Right lobe of liver (tissue), 6 donors: ENCODE measurements at regions not wholly inside any gene's neighbourhood (a gene's known extent, or its start where the extent isn't known, plus 50 kb on each side); places are given as distances from the start of the nearest gene placed in this dataset.
"Not testable (repeated sequence)": the region's sequence is repeated elsewhere in the genome, so short reads cannot be mapped to it uniquely, and the experiment has no call there.

Experiments
- ATAC-seq, 4 donors: fragments of 200-7000 bp; cut with Tn5 transposase; one replicate each; pipeline ENCODE4 v1.9.1; 2020; ENCODE audit warnings: mild to moderate bottlenecking in 4 of 4, moderate library complexity in 4 of 4
- DNase-seq, 3 donors: peaks; one replicate each; pipeline ENCODE4 v3.0.0-alpha.2; 2020
- H3K27ac ChIP-seq, 3 donors: fragments of 200-600 bp; one replicate each; pipeline ENCODE4 v1.8.0; 2022
- H3K27me3 ChIP-seq, 2 donors: fragments of 200-600 bp; one replicate each; pipeline ENCODE4 v1.8.0; 2022
- H3K36me3 ChIP-seq, 4 donors: fragments of 200-600 bp; sonication (generic) in 1 of 4; one replicate each; pipeline versions ENCODE4 v1.5.1 to v1.8.0; 2017 to 2022; ENCODE audit warnings: control low read depth in 1 of 4
- H3K4me1 ChIP-seq, 4 donors: fragments of 200-600 bp; sonication (generic) in 1 of 4; one replicate each; pipeline versions ENCODE4 v1.5.1 to v1.8.0; 2017 to 2022; ENCODE audit warnings: control low read depth in 1 of 4
- H3K4me3 ChIP-seq, 3 donors: fragments of 200-600 bp; one replicate each; pipeline ENCODE4 v1.8.0; 2022
- H3K9me3 ChIP-seq, 4 donors: fragments of 200-600 bp; sonication (generic) in 1 of 4; one replicate each; pipeline versions ENCODE4 v1.5.1 to v1.8.0; 2017 to 2022; ENCODE audit warnings: control low read depth in 1 of 4
- CTCF ChIP-seq, 4 donors: fragments of 200-600 bp in 3 of 4; fragments of 450-650 bp in 1 of 4; IDR thresholded peaks; one replicate each; pipeline versions ENCODE4 v1.5.1 to v1.8.0; 2016 to 2022; ENCODE audit warnings: antibody characterized with exemption in 4 of 4, mild to moderate bottlenecking in 2 of 4
- POLR2A ChIP-seq: fragments of 450-650 bp; IDR thresholded peaks from one replicate; pipeline ENCODE4 v1.6.1; 2017; ENCODE audit warnings: antibody characterized with exemption, mild to moderate bottlenecking
- WGBS: methylation state at CpG from one replicate; pipeline ENCODE4 v1.1.6; 2018; ENCODE audit warnings: low coverage, low lambda C conversion rate; ENCODE audit not compliant: insufficient coverage; ENCODE audit errors: missing lambda C conversion rate; 5-methylcytosine and 5-hydroxymethylcytosine counted together
- intact Hi-C, 2 donors: fragments of 100-400 bp; cut with DNase I; formaldehyde crosslinking; loops; one replicate each; pipeline versions ENCODE4 v1.11.2 to v1.14.1; 2022
- donor health status: DM: no; HTN: yes; CAD: no.
- donor health status: DM: no; HTN: no; CAD: no.
- donor health status: DM: no; HTN: no; CAD: no.
- donor health status: DM: no; HTN: yes; CAD: no.
- donor health status: DM: no; HTN: yes; CAD: no.

DNA sequence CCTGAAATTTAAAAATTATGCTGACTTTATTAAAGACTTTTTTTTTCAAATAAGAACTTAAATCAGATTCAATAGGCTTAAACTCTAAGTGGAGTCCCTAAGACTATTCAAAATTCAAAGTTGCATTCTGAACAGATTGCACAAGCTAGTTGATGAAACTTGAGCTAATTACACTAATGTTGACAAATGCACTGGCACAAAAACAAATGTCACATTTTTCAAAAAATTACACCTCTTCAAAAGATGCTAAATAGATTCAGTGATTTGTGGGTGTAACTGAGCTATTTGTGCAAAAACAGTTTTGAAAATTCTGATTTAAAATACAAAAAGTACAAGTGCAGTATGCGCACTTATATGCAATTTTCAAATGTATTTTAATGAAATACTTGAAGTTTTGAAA is 205.4 kb downstream of the RERGL start:
- intact Hi-C loops, result no loop called here
- Histone ChIP-seq H3K36me3 (no peaks in the 10 kb centered on the region), H3K27ac (no peak overlapping the region), H3K9me3 (no peaks in the 10 kb centered on the region), H3K27me3 (no peaks in the 10 kb centered on the region), H3K4me3 (no peak overlapping the region), H3K4me1 (no peaks in the 10 kb centered on the region)
- DNase-seq, result no peak
- no peak for TF ChIP-seq CTCF (IDR thresholded peaks at IDR 0.05)
- no peak for TF ChIP-seq POLR2A
- 76% methylated on average over 1 of the region's 1 CpG for WGBS
- no peak for ATAC-seq

GRCh38 chr12:17878714-17879113 is 211.3 kb downstream of the RERGL start:
- ATAC-seq (no peak), DNase-seq (no peak)
- H3K27ac ChIP-seq, result no peak overlapping the region
- H3K9me3 ChIP-seq, result no peaks in the 10 kb centered on the region
- intact Hi-C loops, result no loop called here
- no peaks in the 10 kb centered on the region for H3K4me1 ChIP-seq
- H3K36me3 ChIP-seq, result no peaks in the 10 kb centered on the region
- H3K27me3 ChIP-seq, result no peaks in the 10 kb centered on the region
- H3K4me3 ChIP-seq, result no peak overlapping the region
- WGBS, result 25% methylated on average over 1 of the region's 1 CpG
- TF ChIP-seq POLR2A, result no peak
- TF ChIP-seq CTCF (IDR thresholded peaks at IDR 0.05), result no peak

- Histone ChIP-seq H3K27ac (no peak overlapping the region), H3K27me3 (no peaks in the 10 kb centered on the region), H3K4me3 (no peak overlapping the region), H3K36me3 (no peaks in the 10 kb centered on the region), H3K4me1 (no peaks in the 10 kb centered on the region), H3K9me3 (no peaks in the 10 kb centered on the region)
- DNase-seq, result no peak
- TF ChIP-seq POLR2A (no peak), CTCF (IDR thresholded peaks at IDR 0.05) (no peak)
- no peak for ATAC-seq
- intact Hi-C loops, result no loop called here
Observed at GRCh38 chr12:17875230-17875629, 214.8 kb downstream of the RERGL start.

DNA sequence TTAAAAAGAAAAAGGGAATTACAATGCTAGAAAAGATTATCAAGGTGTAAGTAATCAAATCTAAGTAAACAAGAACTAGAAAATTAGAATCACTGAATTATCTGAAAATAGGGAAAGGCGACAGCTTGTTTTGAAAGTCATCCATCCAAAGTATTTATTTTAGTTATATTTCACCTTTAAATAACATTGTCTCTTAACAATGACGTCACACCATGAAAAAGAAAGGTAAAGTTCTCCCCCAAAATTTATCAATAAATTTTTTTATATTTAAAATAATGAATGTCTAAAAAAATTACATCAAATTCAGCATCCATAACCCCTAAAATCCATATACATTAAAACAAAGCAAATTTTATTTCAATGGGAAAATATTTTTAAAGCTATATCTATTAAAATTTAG is 223.2 kb downstream of the RERGL start:
- H3K9me3 ChIP-seq, result peaks cover 0 to 4% (median 0%) of the 10 kb centered on the region in 4 donors
- H3K27me3 ChIP-seq, result no peaks in the 10 kb centered on the region
- H3K4me3 ChIP-seq, result no peak overlapping the region
- DNase-seq (no peak), ATAC-seq (no peak)
- H3K4me1 ChIP-seq, result no peaks in the 10 kb centered on the region
- WGBS, result 45% methylated on average over 2 of the region's 2 CpGs
- no peak overlapping the region for H3K27ac ChIP-seq
- TF ChIP-seq CTCF (IDR thresholded peaks at IDR 0.05) (no peak), POLR2A (no peak)
- H3K36me3 ChIP-seq, result no peaks in the 10 kb centered on the region
- intact Hi-C loops, result loop anchor here in 1 of 2 donors (10.0 kb wide), 1 partner anchor 92 kb away; no protein-coding TSS in a partner anchor

GRCh38 chr12:17855548-17855947 is 234.4 kb downstream of the RERGL start:
- H3K9me3 ChIP-seq, intact Hi-C loops, ATAC-seq, H3K27me3 ChIP-seq, H3K4me1 ChIP-seq, DNase-seq, H3K27ac ChIP-seq, H3K36me3 ChIP-seq, H3K4me3 ChIP-seq: not testable (repeated sequence)
- WGBS, result 83% methylated on average over 24 of the region's 24 CpGs
